Heart left ventricle (tissue), 16 donors: ENCODE measurements at regions not wholly inside any gene's neighbourhood (a gene's known extent, or its start where the extent isn't known, plus 50 kb on each side); places are given as distances from the start of the nearest gene placed in this dataset.
A peak's percentile ranks its signal among the peaks of the same experiment; 100 is the strongest.

ENCODE experiments used
- ATAC-seq, 4 donors: fragments of 200-7000 bp; cut with Tn5 transposase; one replicate each; pipeline ENCODE4 v1.9.1; 2020 to 2022; ENCODE audit warnings: moderate library complexity in 4 of 4, mild to moderate bottlenecking in 3 of 4, moderate number of reproducible peaks in 1 of 4
- DNase-seq, 5 donors: peaks; one replicate each; pipeline ENCODE4 v3.0.0-alpha.2; 2020
- H3K27ac ChIP-seq, 12 donors: fragments of 200-600 bp; sonication (generic) in 4 of 12; one replicate each; pipeline versions ENCODE4 v1.5.0 to v1.8.0; 2016 to 2022; ENCODE audit warnings: mild to moderate bottlenecking in 2 of 12
- H3K27me3 ChIP-seq, 9 donors: fragments of 200-600 bp; sonication (generic) in 2 of 9; one replicate each; pipeline versions ENCODE4 v1.5.1 to v1.8.0; 2016 to 2022; ENCODE audit warnings: mild to moderate bottlenecking in 3 of 9
- H3K36me3 ChIP-seq, 9 donors: fragments of 200-600 bp; sonication (generic) in 2 of 9; one replicate each; pipeline versions ENCODE4 v1.5.0 to v1.8.0; 2018 to 2022; ENCODE audit warnings: mild to moderate bottlenecking in 2 of 9
- H3K4me1 ChIP-seq, 12 donors: fragments of 200-600 bp; sonication (generic) in 4 of 12; one replicate each; pipeline versions ENCODE4 v1.5.0 to v1.8.0; 2016 to 2022; ENCODE audit warnings: mild to moderate bottlenecking in 3 of 12
- H3K4me3 ChIP-seq, 12 donors: fragments of 200-600 bp; sonication (generic) in 4 of 12; one replicate each; pipeline versions ENCODE4 v1.5.0 to v1.8.0; 2017 to 2022; ENCODE audit warnings: mild to moderate bottlenecking in 9 of 12, moderate library complexity in 4 of 12
- H3K9me3 ChIP-seq, 12 donors: fragments of 200-600 bp; sonication (generic) in 4 of 12; one replicate each; pipeline versions ENCODE4 v1.5.0 to v1.8.0; 2016 to 2022; ENCODE audit warnings: mild to moderate bottlenecking in 1 of 12
- CTCF ChIP-seq, 12 donors: fragments of 200-600 bp; sonication (generic) in 4 of 12; IDR thresholded peaks; one replicate each; pipeline versions ENCODE4 v1.5.0 to v1.8.0; 2018 to 2022; ENCODE audit warnings: antibody characterized with exemption in 12 of 12, mild to moderate bottlenecking in 5 of 12
- POLR2A ChIP-seq, 2 donors: fragments of 450-650 bp; IDR thresholded peaks; one replicate each; pipeline ENCODE4 v1.6.1; 2017; ENCODE audit warnings: antibody characterized with exemption in 2 of 2, mild to moderate bottlenecking in 2 of 2, moderate library complexity in 2 of 2
- WGBS, 4 donors: extraction: QIAGEN DNeasy Blood & Tissue Kit in 2 of 4; methylation state at CpG; one replicate each; pipeline versions ENCODE4 v1.1.5 to v1.1.7; 2013 to 2018; 5-methylcytosine and 5-hydroxymethylcytosine counted together
- intact Hi-C, 10 donors: fragments of 100-400 bp; cut with DNase I; formaldehyde crosslinking; loops; one replicate each; pipeline versions ENCODE4 v1.11.1 to v1.14.2; 2022
- donor health status: ischemic (EF 13 %, LVEDD 7.1; RV severe dilation, severe dysfunction).
- donor health status: healthy with polysubstance abuse.
- donor health status: DM: no; HTN: yes; CAD: no.
- donor health status: DM: no; HTN: no; CAD: no.
- donor health status: ischemic (EF 25% LVEDD 6.9; RV normal size, moderate dysfunction).
- donor health status: ischemic (EF 25% LVEDD 5.7; RV mildly dilated, moderate dysfunction).
- donor health status: healthy.
- donor health status: DM: yes; HTN: yes; CAD: no.
- donor health status: ischemic (EF 35%, LVEDD 5.7; RV mildly dilated, moderate dysfunction).
- donor health status: nonischemic (EF 11% LVEDD 7.7; RV severe dilation, severe dysfunction).
- donor health status: DM: yes; HTN: yes; CAD: no.
- donor health status: PGD.
- donor health status: ischemic (EF 29% LVEDD 5.4; RV normal size, mild dysfunction).
- donor health status: nonischemic (EF 23%, LVEDD 6.1; RV moderate dilation, normal function).

- no peak overlapping the region for H3K4me3 ChIP-seq
- no peak for DNase-seq
- intact Hi-C loops: loop anchor here in 2 of 10 donors (5.0 to 10.0 kb wide), 2 partner anchors 36 to 249 kb away; no protein-coding TSS in a partner anchor
- 45 to 58% (median 57%) methylated on average over 2 of the region's 2 CpGs for WGBS, 4 donors
- peak in 3 of 4 donors; percentile 49 to 68 (median 53) for ATAC-seq
- peak overlapping the region in 5 of 12 donors; percentile 1 to 57 (median 41) for H3K27ac ChIP-seq
- peaks cover 0 to 16% (median 0%) of the 10 kb centered on the region in 12 donors for H3K4me1 ChIP-seq
- TF ChIP-seq POLR2A (IDR thresholded peaks at IDR 0.05): no peak
- TF ChIP-seq CTCF (IDR thresholded peaks at IDR 0.05): no peak
- no peaks in the 10 kb centered on the region for H3K9me3 ChIP-seq
- no peaks in the 10 kb centered on the region for H3K27me3 ChIP-seq
- no peaks in the 10 kb centered on the region for H3K36me3 ChIP-seq
These were observed 130.7 kb upstream of the GUCY1A1 start for GRCh38 chr4:155535802-155536454.

DNA sequence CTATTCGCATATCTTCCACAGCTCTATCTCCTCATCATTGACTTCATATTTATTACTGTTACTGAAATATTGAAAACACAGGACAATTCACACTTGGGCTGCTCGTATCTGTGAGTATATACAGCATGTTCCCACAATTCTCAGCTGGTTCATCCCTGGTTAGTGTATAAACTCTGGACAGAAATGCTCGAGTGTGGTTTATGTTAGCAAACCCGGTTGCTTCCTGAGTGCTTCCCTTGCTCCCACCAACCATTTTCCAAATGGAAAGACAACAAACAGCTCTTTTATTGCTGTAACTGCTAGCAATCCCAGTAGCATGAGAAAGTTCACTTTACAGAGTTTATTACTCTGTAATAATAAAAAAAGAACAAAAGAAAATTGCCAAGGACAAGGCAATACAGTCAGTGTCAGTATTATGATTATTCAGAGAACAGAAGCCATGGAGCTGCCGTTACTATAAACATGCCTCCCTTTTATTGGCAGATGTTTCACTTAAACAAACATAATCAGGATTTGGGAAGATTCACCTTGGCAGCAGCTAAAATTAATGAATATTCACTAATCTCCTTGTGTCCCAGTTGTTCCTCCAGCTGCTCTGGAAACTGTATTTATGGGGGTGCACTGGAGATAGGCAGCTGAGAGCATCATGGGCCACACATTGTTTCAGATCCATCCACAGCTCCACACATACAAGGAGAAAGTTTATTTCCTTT is 134.1 kb upstream of the GUCY1A1 start:
- H3K9me3 ChIP-seq: no peaks in the 10 kb centered on the region
- no peak for TF ChIP-seq POLR2A (IDR thresholded peaks at IDR 0.05)
- no peak for TF ChIP-seq CTCF (IDR thresholded peaks at IDR 0.05)
- no peaks in the 10 kb centered on the region for H3K36me3 ChIP-seq
- intact Hi-C loops: loop anchor here in 1 of 10 donors (10.0 kb wide), 1 partner anchor 252 kb away; no protein-coding TSS in a partner anchor
- WGBS, 4 donors: 71 to 79% (median 74%) methylated on average over 5 of the region's 5 CpGs
- no peak overlapping the region for H3K4me3 ChIP-seq
- peak overlapping the region in 2 of 12 donors; percentile 21 to 57 for H3K27ac ChIP-seq
- ATAC-seq (peak in 1 of 4 donors; percentile 30), DNase-seq (no peak)
- no peaks in the 10 kb centered on the region for H3K27me3 ChIP-seq
- H3K4me1 ChIP-seq: peaks cover 0 to 23% (median 0%) of the 10 kb centered on the region in 12 donors

DNA sequence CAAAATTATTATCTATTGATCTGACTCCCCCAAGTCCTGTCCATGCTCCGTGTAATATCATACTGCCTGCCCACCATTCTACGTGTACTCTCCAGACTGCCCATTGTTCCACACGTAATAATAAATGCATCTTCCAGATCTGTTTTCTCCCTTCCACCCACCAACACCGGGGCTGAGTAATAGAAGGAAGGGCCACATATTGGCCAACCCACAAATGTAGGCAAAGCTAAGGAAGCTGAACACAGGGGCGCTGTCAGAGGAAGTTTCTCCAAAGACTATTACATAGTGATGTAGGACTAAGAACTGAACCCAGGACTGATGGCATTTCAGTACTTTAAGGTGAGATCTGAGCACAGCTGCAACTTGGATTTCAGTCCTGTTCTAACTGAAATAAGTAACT is 135.8 kb upstream of the GUCY1A1 start:
- H3K27ac ChIP-seq: peak overlapping the region in 3 of 12 donors; percentile 11 to 57 (median 20)
- peak in 1 of 4 donors; percentile 25 for ATAC-seq
- H3K9me3 ChIP-seq: no peaks in the 10 kb centered on the region
- H3K36me3 ChIP-seq: no peaks in the 10 kb centered on the region
- intact Hi-C loops: loop anchor here in 1 of 10 donors (10.0 kb wide), 1 partner anchor 254 kb away; no protein-coding TSS in a partner anchor
- H3K4me3 ChIP-seq: no peak overlapping the region
- no peaks in the 10 kb centered on the region for H3K27me3 ChIP-seq
- WGBS, 4 donors: 65 to 76% (median 69%) methylated on average over 5 of the region's 5 CpGs
- DNase-seq: no peak
- TF ChIP-seq CTCF (IDR thresholded peaks at IDR 0.05): no peak
- peaks cover 0 to 36% (median 15%) of the 10 kb centered on the region in 12 donors for H3K4me1 ChIP-seq

DNA sequence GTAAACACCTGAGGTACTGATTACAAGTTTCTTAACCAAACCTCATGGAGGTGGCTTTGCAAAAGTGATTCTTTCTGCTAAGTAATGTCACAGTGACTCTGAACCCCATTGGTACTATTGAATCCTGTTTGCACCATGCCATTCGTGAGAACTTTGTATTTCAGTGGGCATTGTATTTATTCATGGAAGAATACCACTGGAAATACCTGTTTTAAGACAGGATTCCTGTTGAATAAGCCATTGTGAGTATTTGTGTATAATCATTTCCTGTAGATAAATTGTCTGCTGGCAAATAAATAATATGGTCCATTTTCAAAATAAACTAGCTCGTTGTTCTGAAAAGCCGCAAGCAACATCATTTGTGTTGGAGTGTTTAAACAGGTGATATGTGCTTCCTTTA is 136.4 kb upstream of the GUCY1A1 start:
- Histone ChIP-seq H3K27me3 (no peaks in the 10 kb centered on the region), H3K4me3 (no peak overlapping the region), H3K36me3 (no peaks in the 10 kb centered on the region), H3K27ac (peak overlapping the region in 1 of 12 donors; percentile 12), H3K4me1 (peaks cover 0 to 42% (median 14%) of the 10 kb centered on the region in 12 donors), H3K9me3 (no peaks in the 10 kb centered on the region)
- TF ChIP-seq POLR2A (IDR thresholded peaks at IDR 0.05): no peak
- TF ChIP-seq CTCF (IDR thresholded peaks at IDR 0.05): no peak
- intact Hi-C loops: loop anchor here in 1 of 10 donors (10.0 kb wide), 1 partner anchor 255 kb away; no protein-coding TSS in a partner anchor
- no peak for DNase-seq
- WGBS, 4 donors: 59 to 70% (median 62%) methylated on average over 3 of the region's 3 CpGs
- ATAC-seq: no peak
